ENCODE measurements at regions not wholly inside any gene's neighbourhood (a gene's known extent, or its start where the extent isn't known, plus 50 kb on each side); places are given as distances from the start of the nearest gene placed in this dataset.

GRCh38 chrX:101745046-101745445 lies 85.4 kb upstream of the ARMCX2 start:
- no peak for TF ChIP-seq ZFP3 (CRISPR knock-in tag; IDR thresholded peaks at IDR 0.05)
- TF ChIP-seq PATZ1 (CRISPR knock-in tag; IDR thresholded peaks at IDR 0.05; ENCODE audit: borderline replicate concordance): no peak
- no peak for TF ChIP-seq SNAI2 (CRISPR knock-in tag; IDR thresholded peaks at IDR 0.05)
- no peak for TF ChIP-seq CREB5 (CRISPR knock-in tag; IDR thresholded peaks at IDR 0.05; ENCODE audit: low read depth)
- no peak for TF ChIP-seq ARNTL (CRISPR knock-in tag; IDR thresholded peaks at IDR 0.05; ENCODE audit: borderline replicate concordance, low read depth)
- no peak for TF ChIP-seq ESRRG (CRISPR knock-in tag; IDR thresholded peaks at IDR 0.05)
